Fibroblast of skin of right quadriceps (primary cell): ENCODE measurements at regions not wholly inside any gene's neighbourhood (a gene's known extent, or its start where the extent isn't known, plus 50 kb on each side); places are given as distances from the start of the nearest gene placed in this dataset.
A peak's percentile ranks its signal among the peaks of the same experiment; 100 is the strongest.
"Not testable (repeated sequence)": the region's sequence is repeated elsewhere in the genome, so short reads cannot be mapped to it uniquely, and the experiment has no call there.

Experiments used
- DNase-seq: peaks from one replicate; pipeline ENCODE4 v3.0.0-alpha.2; 2013

DNA sequence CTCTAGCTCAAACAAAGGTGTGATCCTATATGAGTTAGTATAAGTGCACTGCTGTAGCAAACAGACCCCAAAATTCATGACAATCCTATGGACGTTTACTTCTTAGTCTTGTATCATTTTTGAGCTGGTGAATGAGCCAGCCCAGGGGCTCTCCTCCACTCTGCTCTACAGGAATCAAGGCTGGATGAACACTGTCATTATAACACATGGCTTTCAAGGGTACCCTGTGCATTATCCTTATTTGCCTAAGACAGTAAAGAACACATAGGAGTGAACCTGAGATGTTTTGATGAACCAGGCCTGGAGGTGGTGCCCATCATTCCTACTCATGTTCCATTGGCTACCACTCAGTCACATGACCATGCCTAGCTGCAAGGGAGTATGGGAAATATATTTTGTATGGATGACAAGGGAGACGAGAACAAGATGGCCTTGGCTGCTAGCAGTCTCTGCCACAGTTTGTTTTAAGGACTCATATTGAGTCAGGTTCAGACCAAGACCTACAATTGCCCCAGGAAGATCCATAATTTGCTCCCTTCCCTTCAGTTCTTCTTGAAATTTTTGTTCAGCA is 107.4 kb upstream of the HES1 start:
- no peak for DNase-seq

DNA sequence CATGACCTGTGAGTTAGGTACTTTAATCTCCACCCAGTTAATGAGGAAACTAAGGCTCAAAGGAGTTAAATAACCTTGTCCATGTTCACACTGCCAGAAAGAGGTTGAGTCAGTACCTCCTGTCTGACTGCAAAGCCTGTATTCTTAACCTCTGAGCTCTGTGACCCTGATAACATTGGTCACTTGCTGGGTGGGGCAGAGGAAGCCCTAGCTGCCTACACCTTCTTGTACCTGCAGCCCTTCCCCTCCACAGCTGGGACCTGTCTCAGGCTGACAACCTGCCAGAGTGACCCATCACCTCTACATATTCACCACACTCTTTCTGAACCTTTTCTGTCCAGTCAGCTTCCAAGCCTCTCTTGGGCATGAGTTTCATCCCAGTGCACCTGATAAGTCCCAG is 106.1 kb upstream of the HES1 start:
- DNase-seq = no peak

DNA sequence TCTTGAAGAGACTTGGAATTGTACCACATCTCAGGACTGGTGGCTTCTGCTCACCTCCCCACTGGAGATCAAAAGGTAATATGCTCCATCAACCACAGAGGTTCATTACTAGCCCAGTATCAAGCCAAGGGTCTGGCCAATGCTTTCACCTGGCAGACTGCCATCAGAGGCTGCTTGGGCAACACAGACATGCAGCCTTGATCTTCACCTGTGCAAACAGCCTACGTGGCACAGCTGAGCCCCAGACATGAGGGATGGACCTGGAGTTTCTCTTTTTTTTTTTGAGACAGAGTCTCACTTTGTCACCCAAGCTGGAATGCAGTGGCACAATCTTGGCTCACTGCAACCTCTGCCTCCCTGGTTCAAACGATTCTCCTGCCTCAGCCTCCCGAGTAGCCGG is 105.6 kb upstream of the HES1 start:
- no peak for DNase-seq

GRCh38 chr3:194031349-194031748 is 104.6 kb upstream of the HES1 start:
- no peak for DNase-seq

- DNase-seq = no peak
Measured at GRCh38 chr3:194031867-194032635, 103.9 kb upstream of the HES1 start.

- no peak for DNase-seq
Measured at GRCh38 chr3:194032828-194033435, 103.0 kb upstream of the HES1 start.

DNA sequence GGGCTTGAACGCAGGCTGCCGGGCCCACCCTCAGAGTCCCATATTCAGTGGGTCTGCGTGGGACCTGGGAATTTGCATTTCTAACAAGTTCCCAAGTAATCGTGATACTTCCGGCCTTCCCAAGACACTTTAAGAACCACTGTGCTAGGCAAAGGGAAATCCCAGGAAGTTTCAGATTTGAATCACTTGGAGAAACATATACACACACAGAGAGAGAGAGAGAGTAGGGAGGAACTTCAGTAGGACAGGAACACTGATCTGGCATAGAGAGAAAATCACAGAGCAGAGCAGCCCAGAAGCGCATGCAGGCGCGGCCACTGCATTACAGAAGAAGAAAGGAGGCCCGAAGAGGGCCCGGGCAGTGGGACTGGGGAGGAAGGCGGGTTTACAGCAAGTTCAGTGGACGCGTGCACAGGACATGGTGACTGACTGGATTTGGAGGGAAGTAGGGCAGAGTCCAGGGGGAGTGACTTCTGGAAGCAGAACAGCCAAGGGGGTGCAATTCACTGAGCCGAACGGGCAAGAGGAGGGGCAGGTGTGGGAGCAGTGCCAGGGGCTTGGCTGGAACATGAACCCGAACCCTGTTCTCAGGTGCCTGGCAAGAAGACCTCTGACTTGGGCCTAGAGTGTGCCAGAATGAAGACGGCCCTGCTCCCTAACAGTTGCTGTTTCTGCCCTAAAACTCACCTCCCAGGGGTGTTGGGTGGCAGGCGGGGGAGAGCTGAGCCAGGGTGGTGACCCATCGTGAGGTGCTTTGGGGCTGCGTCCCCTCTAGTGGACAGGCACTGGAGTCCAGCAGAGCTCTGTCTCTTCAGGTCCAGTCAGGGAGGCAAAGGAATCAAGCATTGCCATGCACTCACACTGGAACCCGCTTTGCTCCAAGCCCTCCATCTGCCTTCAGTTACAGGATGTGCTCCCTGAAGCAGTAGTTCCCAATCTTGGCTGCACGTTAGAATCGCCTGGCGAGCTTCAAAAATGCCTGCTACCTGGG is 101.3 kb upstream of the HES1 start:
- DNase-seq = no peak

- DNase-seq = no peak
Measured at GRCh38 chr3:194035406-194036138, 100.4 kb upstream of the HES1 start.

DNA sequence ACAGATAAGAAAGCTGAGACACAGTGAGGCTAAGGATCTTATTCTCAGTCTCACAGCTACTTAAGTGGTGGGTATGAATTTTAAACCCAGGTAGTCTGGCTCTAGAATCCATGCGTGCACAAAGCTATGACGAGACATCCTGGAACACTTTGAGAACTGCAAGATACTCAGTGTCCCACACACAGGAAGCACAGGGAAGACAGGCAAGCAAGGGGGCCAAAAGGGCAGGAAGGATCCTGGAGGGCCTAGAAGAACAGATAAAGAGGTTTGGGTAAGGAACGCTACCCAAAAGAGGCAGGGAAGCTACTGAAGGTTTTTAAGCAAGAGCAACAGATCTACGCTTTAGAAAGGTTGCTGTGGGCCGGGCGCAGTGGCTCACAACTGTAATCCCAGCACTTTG is 99.1 kb upstream of the HES1 start:
- DNase-seq = no peak

- not testable (repeated sequence) for DNase-seq
Measured at GRCh38 chr3:194038346-194038745, 97.6 kb upstream of the HES1 start.

- no peak for DNase-seq
Measured at GRCh38 chr3:194038960-194039359, 97.0 kb upstream of the HES1 start.

DNA sequence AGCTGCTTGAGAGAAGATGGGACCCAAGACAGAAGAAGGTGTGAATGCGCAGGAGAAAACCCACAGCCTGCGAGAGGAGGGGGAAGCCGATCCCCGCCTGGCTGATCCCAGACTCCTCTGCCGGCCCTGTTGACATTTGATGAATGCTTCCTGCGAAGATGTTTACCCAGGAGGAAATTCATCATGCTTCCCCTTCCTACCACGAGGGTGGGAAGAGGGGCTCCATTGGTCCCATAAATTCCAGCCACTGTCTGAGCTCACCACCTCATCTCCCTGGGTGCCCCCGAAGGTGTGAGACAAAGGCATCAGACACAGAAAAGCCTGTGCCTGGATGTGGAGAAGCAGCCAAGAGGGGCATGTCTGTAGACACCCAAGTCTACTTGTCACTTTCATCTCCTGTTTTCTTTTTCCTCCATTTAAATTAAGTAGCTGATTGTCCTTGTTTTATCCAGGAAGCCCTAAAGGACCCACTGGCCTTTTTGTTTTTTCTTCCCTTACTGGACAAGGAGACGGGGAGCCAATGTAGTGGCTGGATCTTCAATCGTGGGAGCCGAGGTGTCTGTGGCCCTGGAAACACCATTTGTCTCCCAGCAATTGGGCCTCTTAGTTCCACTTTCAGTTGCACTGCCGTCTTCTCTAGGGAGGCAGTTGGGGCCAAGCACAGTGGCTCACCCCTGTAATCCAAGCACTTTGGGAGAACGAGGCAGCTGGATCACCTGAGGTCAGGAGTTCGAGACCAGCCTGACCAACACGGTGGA is 95.3 kb upstream of the HES1 start:
- no peak for DNase-seq

- peak; percentile 89 for DNase-seq
Measured at GRCh38 chr3:194042927-194043326, 93.0 kb upstream of the HES1 start.

DNA sequence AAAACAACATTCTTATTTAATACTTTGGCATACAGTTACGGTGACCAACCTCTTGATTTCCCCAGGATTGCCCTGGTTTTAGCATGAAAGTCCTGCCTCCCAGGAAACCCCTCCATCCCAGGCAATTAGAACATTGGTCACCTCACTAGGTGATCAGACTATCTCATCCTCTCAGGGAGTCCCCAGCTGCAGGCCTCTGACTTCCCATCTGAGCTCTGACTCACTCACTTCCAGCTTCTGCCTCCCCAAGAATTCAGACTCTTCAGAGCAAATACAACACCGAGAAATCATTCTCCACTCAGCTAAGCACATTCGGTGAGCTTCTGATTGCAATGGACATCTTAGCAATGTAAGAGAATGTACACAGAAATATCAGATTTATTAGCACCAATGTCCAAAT is 92.4 kb upstream of the HES1 start:
- peak; percentile 73 for DNase-seq

- no peak for DNase-seq
Measured at GRCh38 chr3:194045289-194045688, 90.7 kb upstream of the HES1 start.

GRCh38 chr3:194045919-194046318 is 90.0 kb upstream of the HES1 start:
- DNase-seq = no peak

DNA sequence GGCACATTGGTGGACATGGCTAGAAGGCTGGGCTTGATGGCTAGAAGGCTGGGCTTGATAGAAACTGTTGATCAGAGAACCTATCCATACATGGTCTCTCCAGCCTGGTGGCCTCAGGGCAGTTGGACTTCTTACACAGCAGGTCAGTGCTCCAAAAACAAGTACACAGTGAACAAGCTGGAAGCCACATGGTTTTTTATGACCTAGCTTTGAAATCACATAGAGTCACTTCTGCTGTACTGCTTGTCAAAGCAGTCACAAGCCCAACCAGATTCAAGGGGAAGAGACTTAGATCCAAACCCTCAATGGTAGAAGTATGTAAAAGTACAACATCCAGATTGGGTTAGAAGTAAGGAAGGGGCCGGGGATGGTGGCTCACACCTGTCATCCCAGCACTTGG is 89.4 kb upstream of the HES1 start:
- no peak for DNase-seq

GRCh38 chr3:194046995-194047645 is 88.8 kb upstream of the HES1 start:
- no peak for DNase-seq

DNA sequence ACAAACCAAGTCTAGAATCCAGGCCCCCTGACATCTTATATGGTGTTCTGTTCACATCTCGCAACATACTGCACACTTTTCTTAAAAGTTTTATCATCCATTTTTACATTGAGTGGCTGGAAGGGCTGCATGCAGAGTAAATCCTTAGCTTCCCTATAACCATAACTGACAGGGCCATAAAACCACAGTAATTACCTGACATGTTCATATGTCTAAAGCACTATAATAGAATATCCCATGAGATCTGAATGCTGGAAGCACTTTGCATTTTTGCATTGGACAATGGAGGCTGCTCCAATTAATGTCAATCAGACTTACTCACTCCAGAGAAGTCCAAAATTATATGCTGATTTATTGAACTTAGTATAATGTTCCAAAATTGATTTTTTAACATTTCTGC is 86.6 kb upstream of the HES1 start:
- DNase-seq = no peak

- DNase-seq = no peak
Measured at GRCh38 chr3:194050782-194051320, 85.1 kb upstream of the HES1 start.
